ENCODE measurements at regions not wholly inside any gene's neighbourhood (a gene's known extent, or its start where the extent isn't known, plus 50 kb on each side); places are given as distances from the start of the nearest gene placed in this dataset.

GRCh38 chr2:228654707-228655106, 473.2 kb upstream of the SPHKAP start:
- no peak for DNase-seq (ENCODE audit: low spot score, unreplicated experiment)
- H3K4me3 Mint-ChIP-seq (ENCODE audit: low read depth) = no peak overlapping the region
- peaks cover 18% of the 10 kb centered on the region for H3K4me1 Mint-ChIP-seq (ENCODE audit: low read depth)
- no peak for TF ChIP-seq CTCF (IDR thresholded peaks at IDR 0.05; ENCODE audit: unreplicated experiment)
- peaks cover 4% of the 10 kb centered on the region for H3K9me3 Mint-ChIP-seq (ENCODE audit: low read depth)
- H3K36me3 Mint-ChIP-seq (ENCODE audit: insufficient read depth) = no peaks in the 10 kb centered on the region
- no peaks in the 10 kb centered on the region for H3K27me3 Mint-ChIP-seq
- no peak overlapping the region for H3K27ac Mint-ChIP-seq

- Mint-ChIP-seq H3K4me1 (ENCODE audit: low read depth) (peaks cover 18% of the 10 kb centered on the region), H3K27me3 (no peaks in the 10 kb centered on the region), H3K27ac (no peak overlapping the region), H3K4me3 (ENCODE audit: low read depth) (no peak overlapping the region), H3K9me3 (ENCODE audit: low read depth) (peaks cover 4% of the 10 kb centered on the region), H3K36me3 (ENCODE audit: insufficient read depth) (no peaks in the 10 kb centered on the region)
- no peak for TF ChIP-seq CTCF (IDR thresholded peaks at IDR 0.05; ENCODE audit: unreplicated experiment)
- no peak for DNase-seq (ENCODE audit: low spot score, unreplicated experiment)
These were observed 472.4 kb upstream of the SPHKAP start for GRCh38 chr2:228653884-228654283.

GRCh38 chr2:228652366-228652765, 470.9 kb upstream of the SPHKAP start:
- H3K4me1 Mint-ChIP-seq (ENCODE audit: low read depth) = peaks cover 17% of the 10 kb centered on the region
- no peak overlapping the region for H3K27ac Mint-ChIP-seq
- no peak for TF ChIP-seq CTCF (IDR thresholded peaks at IDR 0.05; ENCODE audit: unreplicated experiment)
- H3K36me3 Mint-ChIP-seq (ENCODE audit: insufficient read depth) = no peaks in the 10 kb centered on the region
- no peak overlapping the region for H3K4me3 Mint-ChIP-seq (ENCODE audit: low read depth)
- no peaks in the 10 kb centered on the region for H3K27me3 Mint-ChIP-seq
- H3K9me3 Mint-ChIP-seq (ENCODE audit: low read depth) = peaks cover 4% of the 10 kb centered on the region
- DNase-seq (ENCODE audit: low spot score, unreplicated experiment) = no peak

GRCh38 chr2:228649876-228650275, 468.4 kb upstream of the SPHKAP start:
- Mint-ChIP-seq H3K36me3 (ENCODE audit: insufficient read depth) (no peaks in the 10 kb centered on the region), H3K4me1 (ENCODE audit: low read depth) (peaks cover 19% of the 10 kb centered on the region), H3K27me3 (no peaks in the 10 kb centered on the region), H3K4me3 (ENCODE audit: low read depth) (no peak overlapping the region), H3K27ac (no peak overlapping the region), H3K9me3 (ENCODE audit: low read depth) (peaks cover 4% of the 10 kb centered on the region)
- no peak for DNase-seq (ENCODE audit: low spot score, unreplicated experiment)
- TF ChIP-seq CTCF (IDR thresholded peaks at IDR 0.05; ENCODE audit: unreplicated experiment) = no peak

GRCh38 chr2:228649447-228649846, 468.0 kb upstream of the SPHKAP start:
- TF ChIP-seq CTCF (IDR thresholded peaks at IDR 0.05; ENCODE audit: unreplicated experiment) = no peak
- Mint-ChIP-seq H3K9me3 (ENCODE audit: low read depth) (peaks cover 4% of the 10 kb centered on the region), H3K27ac (no peak overlapping the region), H3K4me3 (ENCODE audit: low read depth) (no peak overlapping the region), H3K27me3 (no peaks in the 10 kb centered on the region), H3K4me1 (ENCODE audit: low read depth) (peaks cover 19% of the 10 kb centered on the region), H3K36me3 (ENCODE audit: insufficient read depth) (no peaks in the 10 kb centered on the region)
- no peak for DNase-seq (ENCODE audit: low spot score, unreplicated experiment)

Data from progenitor cell of endocrine pancreas (in vitro differentiated cells).